HG03045 (cell line): ENCODE measurements at regions not wholly inside any gene's neighbourhood (a gene's known extent, or its start where the extent isn't known, plus 50 kb on each side); places are given as distances from the start of the nearest gene placed in this dataset.
"Not testable (repeated sequence)": the region's sequence is repeated elsewhere in the genome, so short reads cannot be mapped to it uniquely, and the experiment has no call there.

Source experiments
- ATAC-seq: cut with Tn5 transposase; IDR thresholded peaks from one replicate; pipeline ENCODE4 v1.9.1; 2021; ENCODE audit warnings: mild to moderate bottlenecking, moderate library complexity; ENCODE audit not compliant: unreplicated experiment

DNA sequence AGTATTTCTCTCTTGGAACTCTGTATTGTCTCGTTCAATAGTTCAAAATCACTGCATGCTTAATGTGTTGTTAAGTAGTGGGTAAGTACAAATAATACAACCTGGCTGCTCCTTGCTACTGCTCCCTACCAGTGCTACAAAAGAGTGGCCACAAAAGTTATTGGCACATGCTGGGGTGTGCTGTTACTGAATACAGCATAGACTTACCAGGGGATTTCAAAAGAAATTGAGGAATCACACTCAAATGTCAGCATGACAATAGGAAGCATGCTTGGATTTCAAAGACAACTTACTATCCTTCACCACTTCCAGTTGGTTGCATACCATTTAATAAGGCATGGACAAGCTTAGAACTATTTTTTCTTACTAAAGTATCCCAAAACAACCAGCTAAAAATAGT lies 1041.3 kb upstream of the SPRY2 start:
- no peak for ATAC-seq

DNA sequence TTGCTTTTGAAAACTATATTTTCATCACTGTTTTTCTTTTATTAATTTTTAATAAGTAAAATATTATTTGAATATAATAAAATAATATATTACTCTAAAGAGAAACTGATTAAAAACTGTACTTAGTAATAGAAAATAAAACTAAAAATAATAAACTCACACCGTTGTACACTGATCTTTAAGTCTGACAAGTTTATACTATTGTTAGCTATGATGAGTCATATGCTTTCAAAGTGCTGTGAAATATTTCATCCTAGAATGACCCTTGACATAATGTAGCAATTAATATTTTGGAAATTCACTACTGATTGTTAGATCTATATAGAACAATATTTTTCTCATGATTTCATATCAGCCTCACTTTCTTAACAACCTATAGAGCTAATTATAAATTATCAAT lies 1040.6 kb upstream of the SPRY2 start:
- ATAC-seq: no peak

DNA sequence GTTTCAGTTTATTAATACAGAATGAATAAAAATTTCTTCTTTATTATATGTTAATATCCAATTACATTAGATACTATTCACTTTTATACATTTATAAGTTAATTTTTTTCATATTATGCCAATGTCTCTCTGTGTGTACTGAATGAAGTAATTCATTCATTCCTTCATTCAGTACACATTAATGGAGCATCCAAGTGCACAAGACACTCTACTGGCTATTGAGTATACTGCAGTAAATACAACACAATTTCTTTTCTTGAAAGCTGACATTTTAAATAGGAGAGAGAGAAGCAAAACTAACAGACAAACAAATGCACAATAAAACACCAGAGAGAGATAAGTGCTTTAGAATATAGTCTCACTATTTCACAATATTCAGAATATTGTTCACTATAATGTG lies 1038.3 kb upstream of the SPRY2 start:
- no peak for ATAC-seq

DNA sequence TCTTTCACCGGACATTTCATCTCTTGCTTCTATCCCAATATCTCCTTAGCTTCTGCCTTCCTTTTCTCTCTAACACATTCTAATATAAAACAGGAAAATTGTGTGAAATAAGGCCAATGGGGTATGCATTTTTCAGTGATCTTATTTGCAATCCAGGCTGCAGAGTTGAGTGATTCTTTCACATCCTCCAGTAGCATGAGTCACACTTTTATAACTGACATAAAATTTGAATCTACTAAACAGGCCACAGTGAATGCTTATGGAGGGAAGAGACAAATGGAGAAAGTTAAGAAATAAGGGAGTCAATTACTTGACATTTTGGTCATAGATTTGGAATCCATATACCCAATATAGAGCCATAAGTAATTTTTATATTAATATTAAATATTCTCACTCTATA lies 1037.0 kb upstream of the SPRY2 start:
- no peak for ATAC-seq

DNA sequence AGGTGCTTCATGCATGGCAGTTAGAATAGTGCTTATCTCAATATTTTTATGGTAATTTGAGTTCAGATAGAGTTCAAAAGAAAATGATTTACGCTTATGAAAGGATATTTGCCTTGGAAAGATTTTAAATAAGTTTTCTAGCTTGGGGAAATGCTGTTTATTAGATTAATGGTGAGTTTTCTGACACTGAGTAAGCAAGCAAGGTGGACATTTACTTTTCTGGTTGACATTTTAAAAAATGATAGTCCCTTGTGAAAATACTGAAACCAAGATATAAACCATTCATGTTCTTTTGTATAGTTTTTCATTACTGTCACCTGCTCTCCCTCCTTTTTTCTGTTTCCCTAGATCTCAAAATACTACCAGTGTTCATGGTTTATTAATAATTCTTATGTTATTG lies 1034.8 kb upstream of the SPRY2 start:
- ATAC-seq: no peak

DNA sequence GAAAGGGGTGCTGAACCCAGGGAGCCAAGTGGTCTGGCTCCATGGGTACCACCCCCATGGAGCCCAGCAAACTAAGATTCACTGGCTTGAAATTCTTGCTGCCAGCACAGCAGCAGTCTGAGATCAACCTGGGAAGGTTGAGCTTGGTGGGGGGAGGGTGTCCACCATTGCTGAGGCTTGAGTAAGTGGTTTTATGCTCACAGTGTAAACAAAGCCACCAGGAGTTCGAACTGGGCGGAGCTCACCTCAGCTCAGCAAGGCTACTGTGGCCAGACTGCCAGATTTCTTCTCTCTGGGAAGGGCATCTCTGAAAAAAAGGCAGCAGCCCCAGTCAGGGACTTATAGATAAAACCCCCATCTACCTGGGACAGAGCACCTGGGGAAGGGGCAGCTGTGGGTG lies 1021.8 kb upstream of the SPRY2 start:
- not testable (repeated sequence) for ATAC-seq

DNA sequence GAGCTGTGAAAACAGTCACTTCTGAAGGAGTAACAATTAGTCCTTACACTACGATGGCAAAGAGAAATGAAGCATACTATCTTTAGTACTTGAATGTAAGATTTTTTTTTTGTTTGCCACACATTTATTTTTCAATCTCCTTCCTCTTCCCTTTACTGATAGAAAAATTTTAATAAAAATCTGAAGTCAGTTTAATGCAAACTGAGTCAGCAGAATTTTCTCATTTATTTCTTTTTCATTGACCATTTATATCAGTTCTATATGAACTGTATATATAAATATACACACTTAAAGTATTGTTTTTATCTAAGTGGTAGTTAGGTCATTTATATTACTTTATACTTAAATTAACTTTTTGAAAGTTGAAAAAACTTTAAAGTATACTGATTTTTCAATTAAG lies 1009.1 kb upstream of the SPRY2 start:
- ATAC-seq: no peak

GRCh38 chr13:81340118-81341069 lies 999.5 kb upstream of the SPRY2 start:
- ATAC-seq: not testable (repeated sequence)

DNA sequence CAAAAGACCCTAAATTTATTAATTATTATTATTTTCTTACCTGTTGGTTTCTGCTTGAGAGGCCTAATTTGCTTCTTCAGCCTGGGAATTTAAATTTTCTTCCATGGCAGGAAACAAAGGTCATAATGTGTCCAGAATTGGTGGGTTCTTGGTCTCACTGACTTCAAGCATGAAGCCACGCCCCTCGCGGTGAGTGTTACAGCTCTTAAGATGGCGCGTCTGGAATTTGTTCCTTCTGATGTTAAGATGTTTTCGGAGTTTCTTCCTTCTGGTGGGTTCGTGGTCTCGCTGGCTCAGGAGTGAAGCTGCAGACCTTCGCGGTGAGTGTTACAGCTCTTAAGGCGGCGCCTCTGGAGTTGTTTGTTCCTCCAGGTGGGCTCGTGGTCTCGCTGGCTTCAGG lies 998.7 kb upstream of the SPRY2 start:
- not testable (repeated sequence) for ATAC-seq

- no peak for ATAC-seq
These were observed 993.6 kb upstream of the SPRY2 start for GRCh38 chr13:81334481-81334880.

DNA sequence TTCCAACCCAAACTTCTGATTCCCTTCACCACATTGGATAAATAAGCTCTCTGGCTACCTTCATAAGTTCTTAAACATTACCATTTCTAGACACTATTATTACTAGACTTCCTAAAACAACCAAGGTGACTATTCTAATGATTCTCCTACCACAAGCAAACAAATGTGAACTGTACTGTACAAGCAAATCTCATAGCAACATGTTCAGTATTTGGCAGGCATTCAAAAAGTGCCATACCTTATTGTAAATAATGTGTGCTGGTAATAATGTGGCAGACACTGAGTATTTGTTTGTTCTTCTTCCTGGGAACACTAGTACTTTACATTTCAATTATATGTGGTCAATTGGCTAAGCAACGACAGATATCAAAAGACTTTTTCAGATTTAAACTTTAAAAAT lies 986.0 kb upstream of the SPRY2 start:
- ATAC-seq: no peak

GRCh38 chr13:81320516-81320915 lies 979.6 kb upstream of the SPRY2 start:
- no peak for ATAC-seq

- no peak for ATAC-seq
These were observed 978.4 kb upstream of the SPRY2 start for GRCh38 chr13:81319351-81319750.

DNA sequence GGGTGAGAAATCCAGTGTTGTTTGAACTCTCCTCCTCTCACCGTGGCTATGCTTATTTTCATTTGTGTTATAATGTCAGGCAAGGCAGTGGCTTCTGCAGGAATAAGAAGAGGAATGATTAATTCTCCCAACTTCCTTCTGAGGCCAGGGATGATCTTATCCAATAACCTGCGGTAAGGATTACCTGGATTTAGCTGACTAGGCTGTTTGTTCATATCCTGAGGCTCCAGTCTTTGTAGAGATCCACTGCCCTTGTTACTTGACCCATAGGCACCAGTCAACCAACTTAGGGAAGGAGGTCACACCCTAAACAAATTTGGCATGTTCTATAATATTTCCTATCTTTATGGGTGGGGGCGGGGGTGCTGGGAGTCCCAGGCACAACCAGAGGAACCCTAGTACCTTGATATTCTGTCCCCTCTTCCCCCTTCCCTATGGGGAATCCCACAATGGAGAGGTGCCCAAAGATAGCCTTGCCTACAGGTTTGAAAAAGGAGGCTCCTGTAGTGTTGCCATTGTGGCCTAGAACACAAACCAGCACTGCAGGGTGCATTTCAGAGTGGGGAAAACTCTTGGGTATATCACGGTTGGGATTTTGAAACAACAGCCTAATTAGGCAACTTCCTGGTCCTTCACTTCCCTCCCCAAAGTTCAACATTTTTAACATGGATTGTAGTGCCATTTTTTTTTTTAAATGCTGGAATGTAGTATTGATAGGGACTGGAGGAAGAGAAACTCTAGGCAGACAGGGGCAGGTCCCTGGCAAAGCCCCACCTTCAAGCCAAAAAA lies 977.5 kb upstream of the SPRY2 start:
- no peak for ATAC-seq

DNA sequence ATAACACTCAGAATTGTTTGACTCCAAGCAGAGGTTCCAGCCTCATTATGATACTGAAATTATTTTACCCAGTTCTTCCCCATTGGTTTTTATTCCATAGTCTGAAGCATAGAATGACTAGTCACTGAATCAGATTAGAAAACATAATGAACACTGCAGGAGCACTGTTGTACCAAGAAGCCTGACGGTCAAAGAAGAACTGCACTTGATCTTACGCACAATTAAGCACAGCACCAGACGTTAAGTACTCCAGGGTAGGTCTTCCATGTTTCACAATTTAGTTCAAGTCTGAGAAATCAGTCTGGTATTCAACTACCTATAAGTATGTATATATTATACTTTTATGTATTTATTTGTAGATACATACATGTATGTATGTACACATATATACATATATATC lies 973.5 kb upstream of the SPRY2 start:
- ATAC-seq: no peak

- no peak for ATAC-seq
These were observed 965.0 kb upstream of the SPRY2 start for GRCh38 chr13:81305928-81306327.

GRCh38 chr13:81304121-81304659 lies 963.3 kb upstream of the SPRY2 start:
- no peak for ATAC-seq

GRCh38 chr13:81302677-81303076 lies 961.8 kb upstream of the SPRY2 start:
- ATAC-seq: no peak

GRCh38 chr13:81302125-81302524 lies 961.2 kb upstream of the SPRY2 start:
- no peak for ATAC-seq

GRCh38 chr13:81295177-81295576 lies 954.3 kb upstream of the SPRY2 start:
- no peak for ATAC-seq

- no peak for ATAC-seq
These were observed 952.8 kb upstream of the SPRY2 start for GRCh38 chr13:81293594-81294164.
